ENCODE measurements at regions not wholly inside any gene's neighbourhood (a gene's known extent, or its start where the extent isn't known, plus 50 kb on each side); places are given as distances from the start of the nearest gene placed in this dataset.
"Not testable (repeated sequence)": the region's sequence is repeated elsewhere in the genome, so short reads cannot be mapped to it uniquely, and the experiment has no call there.

- no peak for DNase-seq
- in situ Hi-C loops (cut with MboI; ENCODE audit: low pct_unique_long_range_greater_than_20kb, low sequenced_read_pairs): no loop called here
These were observed 53.5 kb downstream of the FSCB start for GRCh38 chr14:44453433-44454171.

GRCh38 chr14:44450232-44450631 is 56.9 kb downstream of the FSCB start:
- DNase-seq; in situ Hi-C loops (cut with MboI; ENCODE audit: low pct_unique_long_range_greater_than_20kb, low sequenced_read_pairs): not testable (repeated sequence)

- in situ Hi-C loops (cut with MboI; ENCODE audit: low pct_unique_long_range_greater_than_20kb, low sequenced_read_pairs): no loop called here
- DNase-seq: no peak
These were observed 57.4 kb downstream of the FSCB start for GRCh38 chr14:44449680-44450079.

GRCh38 chr14:44448951-44449358 is 58.1 kb downstream of the FSCB start:
- DNase-seq: no peak
- in situ Hi-C loops (cut with MboI; ENCODE audit: low pct_unique_long_range_greater_than_20kb, low sequenced_read_pairs): no loop called here

- no peak for DNase-seq
- in situ Hi-C loops (cut with MboI; ENCODE audit: low pct_unique_long_range_greater_than_20kb, low sequenced_read_pairs): no loop called here
These were observed 60.1 kb downstream of the FSCB start for GRCh38 chr14:44446965-44447364.

- in situ Hi-C loops (cut with MboI; ENCODE audit: low pct_unique_long_range_greater_than_20kb, low sequenced_read_pairs): no loop called here
- no peak for DNase-seq
These were observed 62.6 kb downstream of the FSCB start for GRCh38 chr14:44444454-44444853.

- DNase-seq: no peak
- in situ Hi-C loops (cut with MboI; ENCODE audit: low pct_unique_long_range_greater_than_20kb, low sequenced_read_pairs): no loop called here
These were observed 68.1 kb downstream of the FSCB start for GRCh38 chr14:44438936-44439335.

GRCh38 chr14:44438221-44438620 is 68.9 kb downstream of the FSCB start:
- DNase-seq: no peak
- in situ Hi-C loops (cut with MboI; ENCODE audit: low pct_unique_long_range_greater_than_20kb, low sequenced_read_pairs): no loop called here

- in situ Hi-C loops (cut with MboI; ENCODE audit: low pct_unique_long_range_greater_than_20kb, low sequenced_read_pairs): no loop called here
- no peak for DNase-seq
These were observed 70.6 kb downstream of the FSCB start for GRCh38 chr14:44436458-44436857.

- DNase-seq: no peak
- in situ Hi-C loops (cut with MboI; ENCODE audit: low pct_unique_long_range_greater_than_20kb, low sequenced_read_pairs): no loop called here
These were observed 78.7 kb downstream of the FSCB start for GRCh38 chr14:44428231-44428945.

- DNase-seq: no peak
- in situ Hi-C loops (cut with MboI; ENCODE audit: low pct_unique_long_range_greater_than_20kb, low sequenced_read_pairs): no loop called here
These were observed 84.4 kb downstream of the FSCB start for GRCh38 chr14:44422699-44423098.

- no peak for DNase-seq
- in situ Hi-C loops (cut with MboI; ENCODE audit: low pct_unique_long_range_greater_than_20kb, low sequenced_read_pairs): no loop called here
These were observed 86.9 kb downstream of the FSCB start for GRCh38 chr14:44420226-44420625.

GRCh38 chr14:44418856-44419255 is 88.2 kb downstream of the FSCB start:
- no peak for DNase-seq
- in situ Hi-C loops (cut with MboI; ENCODE audit: low pct_unique_long_range_greater_than_20kb, low sequenced_read_pairs): no loop called here

- in situ Hi-C loops (cut with MboI; ENCODE audit: low pct_unique_long_range_greater_than_20kb, low sequenced_read_pairs): no loop called here
- no peak for DNase-seq
These were observed 89.3 kb downstream of the FSCB start for GRCh38 chr14:44417809-44418208.

- no peak for DNase-seq
- in situ Hi-C loops (cut with MboI; ENCODE audit: low pct_unique_long_range_greater_than_20kb, low sequenced_read_pairs): no loop called here
These were observed 92.4 kb downstream of the FSCB start for GRCh38 chr14:44414646-44415045.

- in situ Hi-C loops (cut with MboI; ENCODE audit: low pct_unique_long_range_greater_than_20kb, low sequenced_read_pairs): no loop called here
These were observed 94.1 kb downstream of the FSCB start for GRCh38 chr14:44412858-44413569.

GRCh38 chr14:44405011-44405486 is 102.0 kb downstream of the FSCB start:
- DNase-seq: no peak
- in situ Hi-C loops (cut with MboI; ENCODE audit: low pct_unique_long_range_greater_than_20kb, low sequenced_read_pairs): no loop called here

More at GRCh38 chr14:44412858-44413569, 94.1 kb downstream of the FSCB start:
- no peak for DNase-seq

- DNase-seq: no peak
- in situ Hi-C loops (cut with MboI; ENCODE audit: low pct_unique_long_range_greater_than_20kb, low sequenced_read_pairs): no loop called here
These were observed 102.5 kb downstream of the FSCB start for GRCh38 chr14:44404599-44404998.

- in situ Hi-C loops (cut with MboI; ENCODE audit: low pct_unique_long_range_greater_than_20kb, low sequenced_read_pairs): no loop called here
- no peak for DNase-seq
These were observed 103.0 kb downstream of the FSCB start for GRCh38 chr14:44404036-44404435.

GRCh38 chr14:44403193-44403592 is 103.9 kb downstream of the FSCB start:
- in situ Hi-C loops (cut with MboI; ENCODE audit: low pct_unique_long_range_greater_than_20kb, low sequenced_read_pairs): no loop called here

More at GRCh38 chr14:44403193-44403592, 103.9 kb downstream of the FSCB start:
- no peak for DNase-seq
